ENCODE measurements at regions not wholly inside any gene's neighbourhood (a gene's known extent, or its start where the extent isn't known, plus 50 kb on each side); places are given as distances from the start of the nearest gene placed in this dataset.

DNA sequence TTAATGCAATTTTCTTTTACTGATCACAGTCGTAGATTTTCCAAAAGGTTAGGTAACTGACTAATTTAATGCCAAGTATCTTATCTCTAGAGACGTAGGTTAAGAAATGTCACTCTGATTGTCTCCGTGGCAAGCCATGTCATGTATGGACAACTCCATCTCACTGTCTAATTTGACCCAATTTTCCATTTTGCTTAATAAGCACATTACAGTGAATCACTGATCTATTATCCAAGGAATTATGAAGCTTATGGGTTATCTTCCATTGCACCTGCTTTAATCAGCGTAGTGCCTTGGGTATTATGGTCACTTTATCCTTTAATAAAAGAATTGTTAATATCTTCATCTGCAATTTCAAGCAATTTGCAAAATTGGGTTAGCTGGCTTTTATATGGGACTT lies 557.4 kb upstream of the ROBO2 start:
- no peak for TF ChIP-seq FOS (IDR thresholded peaks at IDR 0.05; ENCODE audit: extremely low read depth, insufficient read length)
- TF ChIP-seq EZH2 (IDR thresholded peaks at IDR 0.05; ENCODE audit: borderline replicate concordance, low read depth, low read length), result no peak
- TF ChIP-seq TAF1 (IDR thresholded peaks at IDR 0.05; ENCODE audit: control insufficient read depth, extremely low read depth, insufficient read depth, low read length, severe bottlenecking), result no peak
- TF ChIP-seq HSF4 (CRISPR knock-in tag; IDR thresholded peaks at IDR 0.05; ENCODE audit: borderline replicate concordance), result no peak

Data from K562 (cell line).